A204.1 (cell line): ENCODE measurements at regions not wholly inside any gene's neighbourhood (a gene's known extent, or its start where the extent isn't known, plus 50 kb on each side); places are given as distances from the start of the nearest gene placed in this dataset.
"Not testable (repeated sequence)": the region's sequence is repeated elsewhere in the genome, so short reads cannot be mapped to it uniquely, and the experiment has no call there.

Experiments
- FAIRE-seq: peaks from 2 replicates; lab custom pipeline; 2012; peaks lifted over from hg19 to GRCh38; lab: Jason Lieb, UNC

DNA sequence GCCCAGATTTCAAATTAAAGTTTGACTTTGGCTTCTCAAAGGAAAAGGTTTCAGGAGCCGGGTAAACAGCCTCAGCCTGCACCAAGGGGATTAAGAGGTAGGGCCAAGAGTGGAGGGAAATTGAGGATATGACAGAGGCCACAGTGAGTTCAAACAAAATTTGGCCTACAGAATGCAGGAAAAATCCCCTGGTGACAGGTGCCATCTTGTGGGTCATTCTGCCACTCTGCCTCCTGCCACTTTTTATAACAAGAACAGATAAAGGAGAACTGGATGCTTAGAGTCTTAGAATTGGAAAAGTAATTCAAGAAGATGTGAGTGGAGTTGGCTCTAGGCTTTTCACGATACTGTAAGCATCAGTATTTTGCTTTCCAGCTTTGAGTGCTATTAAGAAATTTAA lies 253.2 kb downstream of the NR2F2 start:
- no peak for FAIRE-seq

DNA sequence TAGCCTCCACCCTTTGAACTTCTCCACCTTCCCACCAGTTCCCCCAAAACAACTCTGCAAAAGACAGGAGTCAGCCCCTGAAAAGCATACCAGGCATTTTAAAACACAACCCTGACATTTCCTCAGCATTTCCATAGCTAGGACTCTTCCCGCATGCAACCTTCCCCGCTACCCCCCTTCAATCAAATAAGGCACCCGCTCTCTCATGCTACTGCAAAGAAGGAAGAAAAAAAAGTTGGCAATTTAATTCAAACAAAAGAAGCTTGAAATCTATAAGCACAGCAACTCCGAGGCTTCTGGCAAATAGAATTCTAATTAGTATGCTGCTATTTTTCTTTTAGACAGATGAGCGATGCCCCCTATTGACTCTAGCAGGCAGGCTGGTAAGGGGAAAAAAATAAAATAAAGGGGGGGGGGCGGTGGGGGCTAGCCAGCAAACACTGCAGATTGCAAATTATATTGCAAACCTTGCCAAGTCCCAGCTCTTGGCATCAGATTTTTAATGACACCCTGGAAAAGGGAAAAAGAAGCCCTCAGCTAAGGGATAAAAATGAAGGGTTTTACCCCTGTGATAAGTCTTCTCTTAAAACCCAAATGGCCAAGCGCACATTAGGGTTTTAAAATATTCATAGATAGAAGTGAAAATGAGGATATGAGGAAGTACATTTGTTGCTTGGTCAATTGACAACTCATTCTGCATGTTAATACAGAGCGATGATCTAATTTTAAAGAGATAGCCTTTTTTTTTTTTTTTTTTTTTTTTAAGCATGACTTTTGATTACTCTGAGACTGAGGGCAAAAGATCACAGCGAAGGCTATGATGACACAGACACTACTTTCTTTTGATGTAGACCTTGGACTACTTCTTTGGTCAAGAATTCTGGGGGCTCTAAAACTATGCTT lies 255.2 kb downstream of the NR2F2 start:
- FAIRE-seq = no peak

DNA sequence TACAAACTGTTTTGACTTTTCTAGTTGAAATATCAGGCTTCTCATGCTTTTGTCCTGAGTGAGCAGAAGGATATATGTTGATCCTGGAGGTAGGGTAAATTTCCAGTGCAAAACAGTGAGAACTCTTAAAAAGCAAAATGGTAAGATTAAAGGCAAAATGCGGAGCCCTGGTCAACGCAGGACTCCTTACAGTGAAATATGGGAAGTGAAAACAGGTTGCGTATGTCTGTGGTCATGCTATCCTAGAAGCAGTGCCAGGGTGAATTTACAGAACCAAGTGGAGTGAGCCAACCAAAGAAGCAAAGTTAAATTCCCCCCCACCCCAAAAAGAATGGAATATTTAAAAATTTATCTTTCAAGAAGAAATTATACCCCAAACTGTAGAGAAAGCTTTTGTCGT lies 256.4 kb downstream of the NR2F2 start:
- no peak for FAIRE-seq

DNA sequence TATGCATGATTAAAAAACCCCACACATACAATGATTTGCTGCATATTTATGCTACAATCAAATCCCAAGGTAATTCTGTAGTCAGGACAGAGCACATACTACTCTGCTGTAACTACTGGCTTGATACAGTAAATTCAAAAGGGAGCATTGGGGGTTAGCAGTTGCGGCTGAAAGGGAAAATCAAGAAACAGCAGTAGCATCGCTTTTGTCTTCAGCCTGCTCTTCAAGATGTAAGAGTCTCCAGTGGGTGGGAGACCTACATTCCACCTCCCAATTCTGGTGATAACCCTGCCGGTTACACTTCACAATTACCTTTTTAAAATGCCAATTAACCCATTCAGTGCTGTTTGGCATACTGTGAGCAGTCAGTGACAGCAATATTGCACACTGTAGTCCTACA lies 259.4 kb downstream of the NR2F2 start:
- FAIRE-seq = no peak

DNA sequence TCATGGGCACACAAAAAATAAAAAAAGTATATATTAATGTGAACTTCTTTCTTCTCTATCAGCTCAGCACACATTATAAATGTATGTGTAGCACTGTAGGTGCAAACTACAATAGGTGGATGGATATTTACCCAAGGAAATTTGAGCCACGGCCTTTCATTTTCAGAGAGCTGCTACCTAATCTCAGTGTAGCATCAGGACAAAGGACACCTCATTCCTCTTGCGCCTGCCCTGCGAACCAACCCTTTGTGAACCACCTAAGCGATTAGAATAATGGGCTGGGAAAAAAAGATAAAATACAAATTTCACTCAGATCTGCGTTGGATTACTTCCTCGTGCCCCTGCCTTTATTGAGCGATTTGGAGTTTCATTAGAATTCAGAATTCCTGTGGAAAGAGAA lies 263.2 kb downstream of the NR2F2 start:
- no peak for FAIRE-seq

DNA sequence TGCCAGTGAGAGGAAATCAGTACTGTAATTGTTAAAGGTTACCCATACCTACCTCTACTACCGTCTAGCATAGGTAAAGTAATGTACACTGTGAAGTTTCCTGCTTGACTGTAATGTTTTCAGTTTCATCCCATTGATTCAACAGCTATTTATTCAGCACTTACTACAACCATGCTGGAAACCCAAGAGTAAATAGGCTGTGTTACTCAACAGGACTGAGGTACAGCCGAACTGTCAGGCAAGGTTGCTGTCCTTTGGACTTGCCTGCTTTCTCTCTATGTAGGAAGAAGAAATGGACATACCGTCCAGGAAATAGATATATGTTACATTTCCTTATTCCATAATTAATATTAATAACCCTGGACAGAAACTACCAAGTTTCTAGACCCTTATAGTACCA lies 265.5 kb downstream of the NR2F2 start:
- no peak for FAIRE-seq

DNA sequence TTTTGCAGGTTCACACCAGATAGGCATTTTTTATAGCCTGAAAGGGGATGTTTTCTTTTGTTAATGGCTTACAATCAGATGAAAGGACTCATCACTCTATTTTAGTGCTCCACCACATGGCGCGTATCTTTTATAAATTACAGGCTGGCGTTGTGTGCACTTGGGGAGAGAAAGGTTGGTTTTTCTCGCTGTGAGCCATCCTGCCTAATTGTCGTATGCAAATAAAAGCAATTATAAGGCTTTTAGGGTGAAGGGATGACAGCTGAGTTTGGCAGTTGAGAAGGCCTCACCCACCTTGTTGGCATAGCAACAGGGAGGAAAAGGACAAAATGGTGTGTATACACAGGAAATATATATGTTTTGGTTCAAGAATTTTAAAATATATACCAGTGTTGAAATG lies 268.0 kb downstream of the NR2F2 start:
- FAIRE-seq = no peak

DNA sequence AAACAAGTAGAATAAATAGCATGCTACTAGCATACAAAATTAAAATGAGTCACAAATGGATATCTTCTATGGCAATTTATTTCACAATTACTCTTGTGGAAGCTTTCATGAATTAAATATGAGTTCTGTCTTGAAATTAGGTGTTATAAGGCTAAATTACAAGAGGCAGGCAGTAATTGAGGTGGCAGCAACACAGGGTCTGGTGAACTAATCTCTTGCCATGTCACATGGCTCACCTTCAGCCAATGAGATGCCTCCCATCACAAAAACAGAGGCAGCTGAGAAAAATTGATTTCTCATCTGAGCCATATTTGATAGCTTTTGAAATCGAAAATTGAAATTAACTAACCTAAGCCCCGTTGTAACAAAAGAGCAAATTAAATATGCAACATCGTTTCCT lies 268.8 kb downstream of the NR2F2 start:
- FAIRE-seq = no peak

DNA sequence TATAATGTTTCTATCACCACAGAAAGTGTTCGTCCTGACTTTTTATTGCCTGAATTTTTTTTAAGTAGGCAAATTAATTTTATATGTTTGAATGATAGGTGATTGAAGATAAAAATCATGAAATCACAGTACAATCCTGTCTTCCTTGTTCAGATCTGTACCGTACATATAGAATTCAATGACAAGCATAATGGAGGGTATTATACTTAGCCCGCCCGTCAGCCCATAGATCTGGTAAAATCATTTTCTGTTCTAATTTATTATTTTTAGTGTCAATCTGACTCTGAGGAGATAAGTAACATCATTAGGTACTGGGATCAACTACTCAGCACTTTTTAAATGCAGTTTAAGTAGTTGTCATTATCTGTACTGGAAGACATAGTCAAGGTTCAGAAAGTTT lies 269.9 kb downstream of the NR2F2 start:
- no peak for FAIRE-seq

DNA sequence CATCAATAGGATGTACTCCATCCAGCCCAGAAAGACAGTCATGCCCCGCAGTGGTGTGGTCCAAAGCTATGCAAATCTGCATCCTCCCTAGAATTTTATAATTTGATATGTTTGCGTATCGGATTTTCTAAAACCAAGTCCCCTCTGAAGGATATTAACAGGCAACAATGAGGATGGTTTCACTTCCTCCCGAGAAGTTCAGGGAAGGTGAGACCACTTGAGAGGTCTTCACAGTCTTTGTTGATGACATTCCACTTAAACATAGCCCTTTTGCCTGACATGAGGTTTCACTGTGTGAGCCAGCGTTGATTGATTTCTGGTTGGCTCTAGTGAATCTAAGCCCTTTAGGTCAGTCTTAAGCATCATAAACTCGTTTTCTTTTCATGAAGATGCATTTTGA lies 276.1 kb downstream of the NR2F2 start:
- no peak for FAIRE-seq

DNA sequence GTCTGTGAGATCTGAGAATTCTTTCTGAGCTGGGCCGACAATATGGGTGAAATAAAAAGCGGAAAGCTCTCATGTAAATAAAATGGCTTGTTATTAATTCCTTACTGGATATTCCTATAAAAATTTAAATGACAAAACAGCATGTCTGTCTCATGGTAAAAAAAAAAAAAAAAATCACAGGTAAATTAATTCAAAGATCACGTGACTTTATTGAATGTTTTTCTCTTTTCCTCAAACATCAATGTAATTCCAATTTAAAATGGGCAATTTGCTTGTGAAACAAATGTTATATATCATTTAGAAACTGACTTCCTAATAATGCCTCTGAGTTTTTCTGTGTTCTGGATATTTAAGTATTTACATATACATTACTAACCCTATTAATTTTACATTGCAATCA lies 280.3 kb downstream of the NR2F2 start:
- no peak for FAIRE-seq

DNA sequence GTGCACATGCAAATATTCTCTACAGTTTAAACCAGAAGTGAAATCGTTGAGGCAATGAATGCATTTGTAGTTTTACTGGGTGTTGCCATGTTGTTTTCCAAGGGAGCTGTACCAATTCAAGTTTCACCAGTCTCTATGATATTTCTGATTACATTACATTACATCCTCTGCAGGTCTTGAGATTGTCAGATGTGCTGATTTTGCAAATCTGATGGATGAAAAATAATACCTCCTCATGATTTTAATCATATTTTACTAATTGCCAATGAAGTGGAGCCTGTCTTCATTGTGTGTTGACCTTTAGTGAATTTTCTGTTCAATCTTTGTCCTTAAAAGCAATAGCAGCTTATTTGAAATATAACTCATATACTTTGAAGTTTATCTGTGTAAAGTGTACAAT lies 282.4 kb downstream of the NR2F2 start:
- no peak for FAIRE-seq

DNA sequence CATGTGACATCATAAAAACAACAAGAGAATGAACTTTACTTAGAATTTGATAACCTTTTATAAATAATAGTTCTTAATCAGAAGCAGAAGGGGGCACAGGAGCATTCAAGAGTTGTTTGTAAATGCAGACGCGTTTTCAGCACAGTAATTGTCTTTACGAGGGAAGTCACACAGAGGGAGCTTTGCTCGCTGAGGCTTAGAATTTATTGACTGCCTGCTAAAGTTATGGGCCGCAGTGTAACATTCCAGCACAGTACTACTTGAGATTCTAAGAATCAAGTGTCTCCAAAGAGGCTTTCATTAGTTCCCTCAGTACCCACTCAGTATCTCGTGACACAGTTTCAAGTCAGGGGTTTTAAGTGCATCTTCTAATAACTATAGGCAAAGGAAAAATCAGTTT lies 288.7 kb downstream of the NR2F2 start:
- no peak for FAIRE-seq

DNA sequence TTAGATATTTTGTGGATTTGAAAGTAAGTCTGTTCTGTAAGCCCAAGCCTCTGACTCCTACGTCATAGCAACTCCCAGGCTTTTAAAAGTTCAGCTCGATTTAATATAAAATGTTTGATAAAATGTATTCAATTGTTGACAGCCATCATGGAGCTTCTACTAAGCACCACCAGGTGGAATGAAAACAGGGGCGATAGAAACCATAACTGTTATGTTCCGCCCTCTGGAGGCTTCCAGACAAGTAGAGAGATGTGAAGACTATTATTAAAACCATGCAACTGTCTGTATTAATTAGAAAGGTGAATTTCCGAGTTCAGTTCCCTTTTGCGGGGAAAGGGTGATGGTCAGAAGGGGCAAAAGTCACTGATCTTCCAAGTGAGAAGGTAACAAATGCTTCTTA lies 292.2 kb downstream of the NR2F2 start:
- FAIRE-seq = no peak

DNA sequence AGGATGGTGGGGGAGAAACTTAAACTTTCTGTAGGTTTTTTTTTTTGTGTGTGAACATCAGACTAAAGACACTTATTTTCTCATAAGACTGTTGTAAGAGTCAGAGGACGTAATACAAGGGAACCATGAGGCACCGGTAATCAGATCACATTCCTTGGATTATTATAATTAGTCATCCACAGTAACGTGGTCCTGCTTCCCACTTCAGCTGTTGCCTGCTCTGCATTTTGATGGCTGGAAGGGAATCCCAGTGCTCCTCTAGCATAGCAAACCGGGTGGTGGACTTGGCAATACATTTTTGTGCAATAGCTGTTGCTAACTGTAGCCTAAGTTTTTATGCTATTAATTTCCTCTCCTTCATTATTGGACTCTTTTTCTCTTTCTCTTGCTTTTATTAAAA lies 294.8 kb downstream of the NR2F2 start:
- no peak for FAIRE-seq

DNA sequence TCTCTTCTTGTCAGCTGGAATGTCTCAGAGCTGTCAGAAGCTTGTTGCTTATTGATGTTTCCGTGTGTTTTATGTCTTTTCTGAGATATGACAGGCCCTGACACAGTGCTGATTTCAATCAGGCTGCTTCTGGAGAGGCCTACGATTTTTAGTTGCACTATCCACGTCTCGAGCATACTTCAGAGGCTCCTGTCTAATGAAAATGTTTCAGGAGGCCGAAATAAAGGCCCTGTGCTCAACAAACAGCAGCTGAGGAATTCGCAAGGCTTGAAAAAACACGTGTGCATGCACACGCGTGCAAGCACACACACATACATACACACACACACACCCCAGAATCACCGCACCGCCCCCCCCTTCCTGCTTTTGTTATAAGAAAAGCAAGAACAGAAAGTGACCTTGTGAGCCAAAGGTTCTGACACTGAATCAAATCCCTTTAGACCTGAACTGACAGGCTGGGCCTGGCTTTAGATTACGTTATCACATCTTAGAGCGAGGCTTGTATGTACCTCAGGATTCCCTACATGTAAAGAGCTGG lies 296.6 kb downstream of the NR2F2 start:
- FAIRE-seq = no peak

DNA sequence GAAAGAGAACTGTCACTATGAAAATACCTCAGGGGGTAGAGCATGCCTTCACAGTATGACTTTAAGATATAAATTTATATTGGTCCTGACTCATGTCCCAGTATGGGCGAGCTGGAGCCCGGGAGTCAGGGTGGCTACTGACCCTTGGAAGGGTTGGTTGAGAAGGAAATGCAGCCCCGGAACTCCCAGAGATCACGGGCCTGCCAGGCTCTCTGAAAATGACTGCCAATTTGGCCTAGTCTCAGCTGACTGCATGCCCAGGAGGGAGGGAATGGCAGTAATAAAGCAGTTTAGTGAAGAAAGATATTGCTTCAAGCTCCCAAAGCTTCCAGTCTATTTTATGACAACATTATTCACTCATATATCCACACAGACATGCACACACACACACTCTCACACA lies 299.0 kb downstream of the NR2F2 start:
- FAIRE-seq = no peak

DNA sequence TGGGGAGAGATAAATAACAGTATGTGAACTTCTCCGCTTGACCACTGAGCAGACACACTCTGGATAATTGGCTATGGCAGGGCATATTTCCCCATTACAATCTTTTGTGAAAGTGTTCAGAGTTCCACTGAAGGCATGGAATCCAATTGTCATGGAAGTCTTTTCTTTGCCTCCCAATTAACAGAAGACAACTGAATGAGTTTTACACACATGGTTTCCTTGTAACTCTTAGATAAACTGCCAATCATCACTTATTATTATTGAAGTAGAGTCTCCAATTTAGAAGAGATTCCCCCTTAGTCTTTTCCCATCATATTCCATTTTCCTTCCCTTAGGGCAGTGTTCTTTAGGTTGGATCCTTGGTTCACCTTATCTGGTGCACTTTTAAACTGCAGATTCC lies 308.3 kb downstream of the NR2F2 start:
- FAIRE-seq = no peak

DNA sequence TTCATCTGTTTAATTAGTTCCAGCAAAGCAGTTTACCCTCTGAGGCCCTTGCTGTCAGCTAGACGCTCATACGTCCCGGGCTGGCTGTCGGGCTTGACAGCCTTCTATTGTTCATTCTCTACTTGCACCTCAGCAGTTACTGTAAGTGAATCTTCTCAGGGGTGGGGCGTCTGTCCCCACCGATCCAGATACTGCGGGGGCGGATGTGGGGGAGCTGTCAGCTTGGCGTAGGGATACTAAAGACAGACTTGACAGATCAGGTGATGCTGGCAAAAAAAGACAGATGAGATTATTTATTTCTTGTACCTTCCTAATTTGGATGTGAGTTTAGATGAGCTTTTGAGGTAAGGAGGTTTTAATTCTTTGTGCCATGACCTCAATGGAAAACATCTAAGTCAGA lies 315.3 kb downstream of the NR2F2 start:
- FAIRE-seq = no peak

DNA sequence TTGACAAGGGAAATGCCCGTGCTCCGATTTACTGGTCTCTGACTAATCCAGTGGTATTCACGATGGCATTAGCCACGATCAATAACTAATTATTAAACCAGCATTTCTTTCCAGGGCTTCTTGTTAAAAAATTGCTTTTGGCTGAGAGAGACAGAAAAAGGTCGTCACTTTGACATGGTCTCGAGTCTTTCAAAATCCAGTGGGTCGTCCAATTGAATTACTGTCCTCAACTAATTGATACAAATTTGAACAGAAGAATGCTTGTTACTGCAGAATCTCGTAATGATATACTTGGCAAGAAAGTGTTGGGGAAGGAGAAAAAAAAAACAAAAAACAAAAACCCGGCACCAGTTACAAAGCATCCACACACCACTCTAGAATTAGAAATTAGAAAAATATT lies 318.4 kb downstream of the NR2F2 start:
- FAIRE-seq = no peak

DNA sequence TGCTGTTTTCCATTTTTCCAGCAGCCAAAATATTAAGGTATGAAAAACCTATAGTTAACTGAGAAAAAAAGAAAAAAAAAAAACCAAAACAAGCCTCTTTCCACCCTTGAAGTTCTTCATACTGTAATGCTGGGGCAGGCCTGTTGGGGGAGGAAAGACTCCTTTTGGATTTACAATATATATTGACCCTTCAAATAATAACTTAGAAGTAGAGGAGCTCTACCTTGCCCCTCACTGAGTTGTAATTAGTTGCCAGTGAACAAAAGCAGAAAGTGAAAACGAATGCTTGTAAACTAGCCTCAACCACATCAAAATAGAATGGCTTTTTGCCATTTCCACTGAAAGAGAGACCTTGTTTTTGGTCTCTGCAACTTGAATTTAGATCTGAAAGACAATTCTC lies 326.6 kb downstream of the NR2F2 start:
- FAIRE-seq = no peak

DNA sequence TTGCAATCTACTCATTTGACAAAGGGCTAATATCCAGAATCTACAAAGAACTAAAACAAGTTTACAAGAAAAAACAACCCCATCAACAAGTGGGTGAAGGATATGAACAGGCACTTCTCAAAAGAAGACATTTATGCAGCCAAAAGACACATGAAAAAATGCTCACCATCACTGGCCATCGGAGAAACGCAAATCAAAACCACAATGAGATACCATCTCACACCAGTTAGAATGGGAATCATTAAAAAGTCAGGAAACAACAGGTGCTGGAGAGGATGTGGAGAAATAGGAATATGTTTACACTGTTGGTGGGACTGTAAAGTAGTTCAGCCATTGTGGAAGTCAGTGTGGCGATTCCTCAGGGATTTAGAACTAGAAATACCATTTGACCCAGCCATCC lies 336.5 kb downstream of the NR2F2 start:
- FAIRE-seq = not testable (repeated sequence)

DNA sequence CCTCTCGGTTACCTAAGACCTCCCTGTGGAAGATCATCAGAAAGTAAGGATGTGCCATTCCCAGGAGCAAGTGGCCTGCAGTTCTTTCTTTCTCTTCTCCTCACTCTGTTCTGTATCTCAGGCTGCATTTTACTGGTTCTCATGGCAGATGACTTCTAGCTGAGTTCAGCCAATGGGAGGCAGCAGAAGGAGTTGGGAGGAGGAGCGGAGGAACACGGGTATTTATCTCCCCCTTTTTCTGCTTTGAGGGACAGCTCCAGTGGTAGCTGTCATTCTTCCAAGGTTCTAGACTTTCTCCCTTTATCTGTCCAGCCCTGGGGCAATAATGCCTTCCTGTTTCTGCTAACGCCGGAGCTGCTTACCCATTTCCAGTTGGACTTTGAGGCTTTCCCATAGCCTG lies 339.9 kb downstream of the NR2F2 start:
- FAIRE-seq = no peak

DNA sequence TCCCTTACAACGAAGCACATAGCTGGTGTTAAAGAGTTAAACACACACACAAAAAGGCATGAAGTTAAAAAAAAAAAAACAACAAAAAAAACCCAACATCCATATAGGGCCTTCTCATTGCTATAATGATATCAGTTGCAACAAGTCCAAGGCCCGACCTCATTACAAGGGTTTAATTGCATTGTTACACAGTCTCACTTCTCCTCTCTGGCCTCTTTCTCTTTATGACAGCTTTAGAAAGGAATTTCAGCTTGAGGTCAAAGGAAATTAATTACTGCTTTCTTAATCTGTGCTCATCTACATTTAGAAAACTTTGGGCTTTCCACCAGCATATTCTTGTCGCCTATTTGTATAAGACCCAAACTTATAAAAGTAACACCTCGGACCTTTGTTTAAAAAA lies 342.1 kb downstream of the NR2F2 start:
- no peak for FAIRE-seq
